ENCODE measurements at regions not wholly inside any gene's neighbourhood (a gene's known extent, or its start where the extent isn't known, plus 50 kb on each side); places are given as distances from the start of the nearest gene placed in this dataset.

DNA sequence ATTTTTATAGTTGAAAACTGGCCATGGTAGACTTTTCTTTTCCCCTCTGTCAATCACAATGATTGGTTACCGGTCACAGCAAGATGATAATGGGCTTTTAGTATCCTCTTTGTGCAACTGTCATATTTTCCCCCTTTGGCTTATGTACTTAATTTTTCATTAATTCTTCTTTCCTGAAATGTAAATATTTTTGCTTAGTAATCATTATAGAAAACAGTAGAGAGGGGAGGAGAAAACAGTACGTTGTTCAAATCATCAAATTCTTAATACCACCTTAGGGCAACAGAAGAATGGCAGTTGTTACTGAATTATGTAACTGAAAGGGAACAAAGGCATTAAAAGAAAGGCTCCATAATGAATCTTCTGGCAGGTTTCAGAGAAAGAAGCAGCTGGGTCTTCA lies 699.0 kb downstream of the METTL4 start:
- no peak for TF ChIP-seq ZBTB33 (IDR thresholded peaks at IDR 0.05; ENCODE audit: extremely low read depth, insufficient replicate concordance, low read length)
- TF ChIP-seq POLR2A (IDR thresholded peaks at IDR 0.05; ENCODE audit: borderline replicate concordance, extremely low read depth, insufficient read depth, insufficient read length) = no peak
- TF ChIP-seq CTCF (IDR thresholded peaks at IDR 0.05 in 2 of 3, conservative IDR thresholded peaks at IDR 0.05 in 1 of 3; ENCODE audit: borderline replicate concordance in 1 of 3, insufficient read depth in 1 of 3, low read depth in 2 of 3, low read length in 2 of 3) = no peak
- TF ChIP-seq EZH2 (IDR thresholded peaks at IDR 0.05) = no peak
- TF ChIP-seq ZNF274 (IDR thresholded peaks at IDR 0.05; ENCODE audit: low read depth, low read length) = no peak
- TF ChIP-seq, protein P1, sequence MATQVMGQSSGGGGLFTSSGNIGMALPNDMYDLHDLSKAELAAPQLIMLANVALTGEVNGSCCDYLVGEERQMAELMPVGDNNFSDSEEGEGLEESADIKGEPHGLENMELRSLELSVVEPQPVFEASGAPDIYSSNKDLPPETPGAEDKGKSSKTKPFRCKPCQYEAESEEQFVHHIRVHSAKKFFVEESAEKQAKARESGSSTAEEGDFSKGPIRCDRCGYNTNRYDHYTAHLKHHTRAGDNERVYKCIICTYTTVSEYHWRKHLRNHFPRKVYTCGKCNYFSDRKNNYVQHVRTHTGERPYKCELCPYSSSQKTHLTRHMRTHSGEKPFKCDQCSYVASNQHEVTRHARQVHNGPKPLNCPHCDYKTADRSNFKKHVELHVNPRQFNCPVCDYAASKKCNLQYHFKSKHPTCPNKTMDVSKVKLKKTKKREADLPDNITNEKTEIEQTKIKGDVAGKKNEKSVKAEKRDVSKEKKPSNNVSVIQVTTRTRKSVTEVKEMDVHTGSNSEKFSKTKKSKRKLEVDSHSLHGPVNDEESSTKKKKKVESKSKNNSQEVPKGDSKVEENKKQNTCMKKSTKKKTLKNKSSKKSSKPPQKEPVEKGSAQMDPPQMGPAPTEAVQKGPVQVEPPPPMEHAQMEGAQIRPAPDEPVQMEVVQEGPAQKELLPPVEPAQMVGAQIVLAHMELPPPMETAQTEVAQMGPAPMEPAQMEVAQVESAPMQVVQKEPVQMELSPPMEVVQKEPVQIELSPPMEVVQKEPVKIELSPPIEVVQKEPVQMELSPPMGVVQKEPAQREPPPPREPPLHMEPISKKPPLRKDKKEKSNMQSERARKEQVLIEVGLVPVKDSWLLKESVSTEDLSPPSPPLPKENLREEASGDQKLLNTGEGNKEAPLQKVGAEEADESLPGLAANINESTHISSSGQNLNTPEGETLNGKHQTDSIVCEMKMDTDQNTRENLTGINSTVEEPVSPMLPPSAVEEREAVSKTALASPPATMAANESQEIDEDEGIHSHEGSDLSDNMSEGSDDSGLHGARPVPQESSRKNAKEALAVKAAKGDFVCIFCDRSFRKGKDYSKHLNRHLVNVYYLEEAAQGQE (IDR thresholded peaks at IDR 0.05; ENCODE audit: low read depth) = no peak
- no peak for TF ChIP-seq ZFX (IDR thresholded peaks at IDR 0.05)
- TF ChIP-seq, protein P2, sequence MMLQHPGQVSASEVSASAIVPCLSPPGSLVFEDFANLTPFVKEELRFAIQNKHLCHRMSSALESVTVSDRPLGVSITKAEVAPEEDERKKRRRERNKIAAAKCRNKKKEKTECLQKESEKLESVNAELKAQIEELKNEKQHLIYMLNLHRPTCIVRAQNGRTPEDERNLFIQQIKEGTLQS (IDR thresholded peaks at IDR 0.05) = no peak
- TF ChIP-seq YY1 (IDR thresholded peaks at IDR 0.05; ENCODE audit: extremely low read depth, insufficient replicate concordance, low read depth, low read length) = no peak
- no peak for TF ChIP-seq EZH2phosphoT487 (IDR thresholded peaks at IDR 0.05; ENCODE audit: borderline replicate concordance)
